Nucleus accumbens (tissue), 56 donors: ENCODE measurements at regions not wholly inside any gene's neighbourhood (a gene's known extent, or its start where the extent isn't known, plus 50 kb on each side); places are given as distances from the start of the nearest gene placed in this dataset.

Source experiments
- DNase-seq, 56 donors: peaks; one replicate each; lab custom pipeline; 2025; lab: John Stamatoyannopoulos, UW

GRCh38 chr11:80103142-80103859, 662.5 kb upstream of the TENM4 start:
- DNase-seq: no peak

- DNase-seq: no peak
Observed at GRCh38 chr11:80097146-80097545, 656.3 kb upstream of the TENM4 start.

- no peak for DNase-seq
Observed at GRCh38 chr11:80096736-80097135, 655.9 kb upstream of the TENM4 start.

GRCh38 chr11:80086496-80087055, 645.7 kb upstream of the TENM4 start:
- no peak for DNase-seq

- no peak for DNase-seq
Observed at GRCh38 chr11:80085563-80085962, 644.7 kb upstream of the TENM4 start.

- no peak for DNase-seq
Observed at GRCh38 chr11:80084608-80085007, 643.8 kb upstream of the TENM4 start.

- no peak for DNase-seq
Observed at GRCh38 chr11:80083531-80083951, 642.7 kb upstream of the TENM4 start.

GRCh38 chr11:80082406-80082805, 641.6 kb upstream of the TENM4 start:
- no peak for DNase-seq

- DNase-seq: no peak
Observed at GRCh38 chr11:80077113-80077512, 636.3 kb upstream of the TENM4 start.

- no peak for DNase-seq
Observed at GRCh38 chr11:80074837-80075236, 634.0 kb upstream of the TENM4 start.

- DNase-seq: no peak
Observed at GRCh38 chr11:80066291-80066690, 625.5 kb upstream of the TENM4 start.

- no peak for DNase-seq
Observed at GRCh38 chr11:80065086-80065485, 624.3 kb upstream of the TENM4 start.

- no peak for DNase-seq
Observed at GRCh38 chr11:80061056-80061455, 620.2 kb upstream of the TENM4 start.

- no peak for DNase-seq
Observed at GRCh38 chr11:80054582-80055165, 613.8 kb upstream of the TENM4 start.

GRCh38 chr11:80048513-80048912, 607.7 kb upstream of the TENM4 start:
- no peak for DNase-seq

GRCh38 chr11:80041136-80042000, 600.5 kb upstream of the TENM4 start:
- no peak for DNase-seq

GRCh38 chr11:80034801-80035200, 594.0 kb upstream of the TENM4 start:
- no peak for DNase-seq

GRCh38 chr11:80031014-80031600, 590.3 kb upstream of the TENM4 start:
- DNase-seq: no peak

GRCh38 chr11:80028998-80029397, 588.2 kb upstream of the TENM4 start:
- no peak for DNase-seq

GRCh38 chr11:80024119-80024518, 583.3 kb upstream of the TENM4 start:
- no peak for DNase-seq

- peak in 4 of 56 donors; percentile 1 to 17 (median 4) for DNase-seq
Observed at GRCh38 chr11:80023386-80023785, 582.6 kb upstream of the TENM4 start.
